ENCODE measurements at regions not wholly inside any gene's neighbourhood (a gene's known extent, or its start where the extent isn't known, plus 50 kb on each side); places are given as distances from the start of the nearest gene placed in this dataset.
A peak's percentile ranks its signal among the peaks of the same experiment; 100 is the strongest.

GRCh38 chr12:125280482-125281377, 215.5 kb downstream of the AACS start:
- no peaks in the 10 kb centered on the region for H3K9me3 ChIP-seq (ENCODE audit: control insufficient read depth, insufficient read depth, low read length)
- H3K36me3 ChIP-seq (ENCODE audit: control insufficient read depth, insufficient read depth, low read length) = no peaks in the 10 kb centered on the region
- H3K27me3 ChIP-seq (ENCODE audit: control insufficient read depth, insufficient read depth, low read length) = no peaks in the 10 kb centered on the region
- peak overlapping the region; percentile 14 for H3K9ac ChIP-seq (ENCODE audit: low read depth, low read length)
- H3K4me1 ChIP-seq (ENCODE audit: control insufficient read depth, insufficient read depth, low read length) = peaks cover 9% of the 10 kb centered on the region
- H3K4me3 ChIP-seq (ENCODE audit: low read depth, low read length) = peak overlapping the region; percentile 61

GRCh38 chr12:125282921-125283320, 217.7 kb downstream of the AACS start:
- Histone ChIP-seq H3K4me3 (ENCODE audit: low read depth, low read length) (no peak overlapping the region), H3K27me3 (ENCODE audit: control insufficient read depth, insufficient read depth, low read length) (no peaks in the 10 kb centered on the region)

GRCh38 chr12:125283521-125283920, 218.3 kb downstream of the AACS start:
- no peaks in the 10 kb centered on the region for H3K36me3 ChIP-seq (ENCODE audit: control insufficient read depth, insufficient read depth, low read length)
- peaks cover 9% of the 10 kb centered on the region for H3K4me1 ChIP-seq (ENCODE audit: control insufficient read depth, insufficient read depth, low read length)
- H3K9me3 ChIP-seq (ENCODE audit: control insufficient read depth, insufficient read depth, low read length) = no peaks in the 10 kb centered on the region
- no peak overlapping the region for H3K4me3 ChIP-seq (ENCODE audit: low read depth, low read length)
- H3K27me3 ChIP-seq (ENCODE audit: control insufficient read depth, insufficient read depth, low read length) = no peaks in the 10 kb centered on the region
- no peak overlapping the region for H3K9ac ChIP-seq (ENCODE audit: low read depth, low read length)

More at GRCh38 chr12:125282921-125283320, 217.7 kb downstream of the AACS start:
- Histone ChIP-seq H3K9ac (ENCODE audit: low read depth, low read length) (no peak overlapping the region), H3K9me3 (ENCODE audit: control insufficient read depth, insufficient read depth, low read length) (no peaks in the 10 kb centered on the region), H3K4me1 (ENCODE audit: control insufficient read depth, insufficient read depth, low read length) (peaks cover 9% of the 10 kb centered on the region), H3K36me3 (ENCODE audit: control insufficient read depth, insufficient read depth, low read length) (no peaks in the 10 kb centered on the region)

- no peaks in the 10 kb centered on the region for H3K27me3 ChIP-seq (ENCODE audit: control insufficient read depth, insufficient read depth, low read length)
- H3K36me3 ChIP-seq (ENCODE audit: control insufficient read depth, insufficient read depth, low read length) = no peaks in the 10 kb centered on the region
- H3K4me3 ChIP-seq (ENCODE audit: low read depth, low read length) = no peak overlapping the region
- peaks cover 12% of the 10 kb centered on the region for H3K4me1 ChIP-seq (ENCODE audit: control insufficient read depth, insufficient read depth, low read length)
- H3K9ac ChIP-seq (ENCODE audit: low read depth, low read length) = no peak overlapping the region
- no peaks in the 10 kb centered on the region for H3K9me3 ChIP-seq (ENCODE audit: control insufficient read depth, insufficient read depth, low read length)
These were observed 218.9 kb downstream of the AACS start for GRCh38 chr12:125284087-125284486.

GRCh38 chr12:125284945-125285685, 219.9 kb downstream of the AACS start:
- H3K4me1 ChIP-seq (ENCODE audit: control insufficient read depth, insufficient read depth, low read length) = peaks cover 8% of the 10 kb centered on the region
- H3K36me3 ChIP-seq (ENCODE audit: control insufficient read depth, insufficient read depth, low read length) = no peaks in the 10 kb centered on the region
- no peaks in the 10 kb centered on the region for H3K27me3 ChIP-seq (ENCODE audit: control insufficient read depth, insufficient read depth, low read length)
- H3K9me3 ChIP-seq (ENCODE audit: control insufficient read depth, insufficient read depth, low read length) = no peaks in the 10 kb centered on the region
- H3K9ac ChIP-seq (ENCODE audit: low read depth, low read length) = no peak overlapping the region
- H3K4me3 ChIP-seq (ENCODE audit: low read depth, low read length) = no peak overlapping the region

GRCh38 chr12:125286005-125286727, 220.9 kb downstream of the AACS start:
- H3K27me3 ChIP-seq (ENCODE audit: control insufficient read depth, insufficient read depth, low read length) = no peaks in the 10 kb centered on the region
- H3K36me3 ChIP-seq (ENCODE audit: control insufficient read depth, insufficient read depth, low read length) = no peaks in the 10 kb centered on the region
- H3K9me3 ChIP-seq (ENCODE audit: control insufficient read depth, insufficient read depth, low read length) = no peaks in the 10 kb centered on the region
- H3K4me3 ChIP-seq (ENCODE audit: low read depth, low read length) = no peak overlapping the region
- H3K9ac ChIP-seq (ENCODE audit: low read depth, low read length) = no peak overlapping the region
- H3K4me1 ChIP-seq (ENCODE audit: control insufficient read depth, insufficient read depth, low read length) = peaks cover 5% of the 10 kb centered on the region

GRCh38 chr12:125287155-125287847, 222.1 kb downstream of the AACS start:
- H3K9ac ChIP-seq (ENCODE audit: low read depth, low read length) = no peak overlapping the region
- H3K4me1 ChIP-seq (ENCODE audit: control insufficient read depth, insufficient read depth, low read length) = peaks cover 3% of the 10 kb centered on the region
- H3K36me3 ChIP-seq (ENCODE audit: control insufficient read depth, insufficient read depth, low read length) = no peaks in the 10 kb centered on the region
- no peaks in the 10 kb centered on the region for H3K9me3 ChIP-seq (ENCODE audit: control insufficient read depth, insufficient read depth, low read length)
- H3K27me3 ChIP-seq (ENCODE audit: control insufficient read depth, insufficient read depth, low read length) = no peaks in the 10 kb centered on the region
- H3K4me3 ChIP-seq (ENCODE audit: low read depth, low read length) = no peak overlapping the region

- H3K36me3 ChIP-seq (ENCODE audit: control insufficient read depth, insufficient read depth, low read length) = no peaks in the 10 kb centered on the region
- H3K4me3 ChIP-seq (ENCODE audit: low read depth, low read length) = no peak overlapping the region
- H3K4me1 ChIP-seq (ENCODE audit: control insufficient read depth, insufficient read depth, low read length) = peaks cover 3% of the 10 kb centered on the region
- no peaks in the 10 kb centered on the region for H3K9me3 ChIP-seq (ENCODE audit: control insufficient read depth, insufficient read depth, low read length)
- H3K9ac ChIP-seq (ENCODE audit: low read depth, low read length) = no peak overlapping the region
- H3K27me3 ChIP-seq (ENCODE audit: control insufficient read depth, insufficient read depth, low read length) = no peaks in the 10 kb centered on the region
These were observed 224.0 kb downstream of the AACS start for GRCh38 chr12:125288931-125289928.

GRCh38 chr12:125289970-125290369, 224.7 kb downstream of the AACS start:
- Histone ChIP-seq H3K9me3 (ENCODE audit: control insufficient read depth, insufficient read depth, low read length) (no peaks in the 10 kb centered on the region), H3K4me1 (ENCODE audit: control insufficient read depth, insufficient read depth, low read length) (peaks cover 3% of the 10 kb centered on the region), H3K27me3 (ENCODE audit: control insufficient read depth, insufficient read depth, low read length) (no peaks in the 10 kb centered on the region), H3K36me3 (ENCODE audit: control insufficient read depth, insufficient read depth, low read length) (no peaks in the 10 kb centered on the region), H3K4me3 (ENCODE audit: low read depth, low read length) (no peak overlapping the region), H3K9ac (ENCODE audit: low read depth, low read length) (no peak overlapping the region)

- Histone ChIP-seq H3K4me1 (ENCODE audit: control insufficient read depth, insufficient read depth, low read length) (peaks cover 3% of the 10 kb centered on the region), H3K9me3 (ENCODE audit: control insufficient read depth, insufficient read depth, low read length) (no peaks in the 10 kb centered on the region), H3K4me3 (ENCODE audit: low read depth, low read length) (no peak overlapping the region), H3K9ac (ENCODE audit: low read depth, low read length) (no peak overlapping the region), H3K36me3 (ENCODE audit: control insufficient read depth, insufficient read depth, low read length) (no peaks in the 10 kb centered on the region), H3K27me3 (ENCODE audit: control insufficient read depth, insufficient read depth, low read length) (no peaks in the 10 kb centered on the region)
These were observed 227.5 kb downstream of the AACS start for GRCh38 chr12:125292700-125293099.
